ENCODE measurements at regions not wholly inside any gene's neighbourhood (a gene's known extent, or its start where the extent isn't known, plus 50 kb on each side); places are given as distances from the start of the nearest gene placed in this dataset.

GRCh38 chr7:156437021-156437614 is 203.5 kb upstream of the RNF32 start:
- POLR2A ChIA-PET, result no interaction called here
- CTCF ChIA-PET, result no interaction called here
- no peaks in the 10 kb centered on the region for H3K36me3 Mint-ChIP-seq (ENCODE audit: low read depth)
- intact Hi-C loops (cut with micrococcal nuclease), result no loop called here
- no peak overlapping the region for H3K4me3 Mint-ChIP-seq
- no peaks in the 10 kb centered on the region for H3K9me3 Mint-ChIP-seq
- no peak for DNase-seq
- H3K4me1 Mint-ChIP-seq (ENCODE audit: low read depth), result no peaks in the 10 kb centered on the region
- peaks cover 3% of the 10 kb centered on the region for H3K27me3 Mint-ChIP-seq
- TF ChIP-seq CTCF (IDR thresholded peaks at IDR 0.05), result no peak
- ATAC-seq, result no peak
- H3K27ac Mint-ChIP-seq, result no peak overlapping the region

GRCh38 chr7:156435486-156436231 is 204.9 kb upstream of the RNF32 start:
- ChIA-PET CTCF (no interaction called here), POLR2A (no interaction called here)
- no peak overlapping the region for H3K4me3 Mint-ChIP-seq
- DNase-seq, result no peak
- peaks cover 3% of the 10 kb centered on the region for H3K27me3 Mint-ChIP-seq
- no peaks in the 10 kb centered on the region for H3K9me3 Mint-ChIP-seq
- no peaks in the 10 kb centered on the region for H3K4me1 Mint-ChIP-seq (ENCODE audit: low read depth)
- intact Hi-C loops (cut with micrococcal nuclease), result no loop called here
- no peak for ATAC-seq
- no peak overlapping the region for H3K27ac Mint-ChIP-seq
- no peak for TF ChIP-seq CTCF (IDR thresholded peaks at IDR 0.05)
- no peaks in the 10 kb centered on the region for H3K36me3 Mint-ChIP-seq (ENCODE audit: low read depth)

- no peak overlapping the region for H3K4me3 Mint-ChIP-seq
- DNase-seq, result no peak
- no peaks in the 10 kb centered on the region for H3K36me3 Mint-ChIP-seq (ENCODE audit: low read depth)
- no peak for TF ChIP-seq CTCF (IDR thresholded peaks at IDR 0.05)
- H3K27ac Mint-ChIP-seq, result no peak overlapping the region
- CTCF ChIA-PET, result no interaction called here
- no peaks in the 10 kb centered on the region for H3K9me3 Mint-ChIP-seq
- no peak for ATAC-seq
- no peaks in the 10 kb centered on the region for H3K4me1 Mint-ChIP-seq (ENCODE audit: low read depth)
- POLR2A ChIA-PET, result no interaction called here
- intact Hi-C loops (cut with micrococcal nuclease), result no loop called here
- H3K27me3 Mint-ChIP-seq, result peaks cover 3% of the 10 kb centered on the region
These were observed 205.9 kb upstream of the RNF32 start for GRCh38 chr7:156434706-156435105.

- Mint-ChIP-seq H3K27ac (no peak overlapping the region), H3K4me1 (ENCODE audit: low read depth) (no peaks in the 10 kb centered on the region), H3K27me3 (peaks cover 5% of the 10 kb centered on the region), H3K4me3 (no peak overlapping the region), H3K9me3 (no peaks in the 10 kb centered on the region), H3K36me3 (ENCODE audit: low read depth) (no peaks in the 10 kb centered on the region)
- no peak for ATAC-seq
- TF ChIP-seq CTCF (IDR thresholded peaks at IDR 0.05), result no peak
- intact Hi-C loops (cut with micrococcal nuclease), result no loop called here
- DNase-seq, result no peak
- CTCF ChIA-PET, result no interaction called here
- POLR2A ChIA-PET, result no interaction called here
These were observed 208.6 kb upstream of the RNF32 start for GRCh38 chr7:156432018-156432417.

GRCh38 chr7:156430109-156430508 is 210.5 kb upstream of the RNF32 start:
- ChIA-PET CTCF (interaction anchor here (0.8 kb wide), 1 partner anchor 616 kb away, joined by 3 read pairs; no protein-coding TSS in a partner anchor), POLR2A (no interaction called here)
- H3K9me3 Mint-ChIP-seq, result no peaks in the 10 kb centered on the region
- peaks cover 10% of the 10 kb centered on the region for H3K27me3 Mint-ChIP-seq
- ATAC-seq, result no peak
- no peak overlapping the region for H3K4me3 Mint-ChIP-seq
- H3K36me3 Mint-ChIP-seq (ENCODE audit: low read depth), result no peaks in the 10 kb centered on the region
- no peak overlapping the region for H3K27ac Mint-ChIP-seq
- TF ChIP-seq CTCF (IDR thresholded peaks at IDR 0.05), result no peak
- DNase-seq, result no peak
- intact Hi-C loops (cut with micrococcal nuclease), result no loop called here
- H3K4me1 Mint-ChIP-seq (ENCODE audit: low read depth), result no peaks in the 10 kb centered on the region
